ENCODE measurements at regions not wholly inside any gene's neighbourhood (a gene's known extent, or its start where the extent isn't known, plus 50 kb on each side); places are given as distances from the start of the nearest gene placed in this dataset.

DNA sequence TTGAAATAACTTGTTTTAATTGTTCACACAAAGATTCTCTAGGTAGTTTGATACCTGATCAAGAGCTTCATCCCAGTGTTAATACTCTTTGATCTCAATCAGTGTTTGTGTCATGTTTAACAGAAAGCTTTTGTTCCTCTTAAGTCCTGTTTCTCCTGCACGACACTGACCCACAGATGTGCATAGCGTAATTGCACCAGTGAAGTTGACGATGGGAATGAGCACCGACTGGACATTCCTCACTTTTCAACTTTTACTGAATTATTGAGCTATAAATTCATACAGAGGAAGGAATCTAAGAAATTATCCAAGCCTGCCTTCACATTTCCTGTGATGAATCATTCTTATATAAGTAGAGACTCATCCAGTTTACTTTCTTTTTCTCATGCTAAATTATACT, 878.7 kb upstream of the TENM3 start:
- intact Hi-C loops (cut with DNase I; ENCODE audit: low total_unique reads) = no loop called here
- DNase-seq (ENCODE audit: low spot score in 2 of 2) = no peak
- TF ChIP-seq CTCF (IDR thresholded peaks at IDR 0.05) = no peak
- TF ChIP-seq POLR2A (IDR thresholded peaks at IDR 0.05) = no peak
- H3K4me3 ChIP-seq (ENCODE audit: low read depth, poor library complexity, severe bottlenecking) = no peak overlapping the region
- 71 to 76% methylated on average over 4 of the region's 4 CpGs for WGBS, 2 donors

- 95 to 96% methylated on average over 18 of the region's 18 CpGs for WGBS, 2 donors
- DNase-seq (ENCODE audit: low spot score in 2 of 2) = no peak
- H3K4me3 ChIP-seq (ENCODE audit: low read depth, poor library complexity, severe bottlenecking) = no peak overlapping the region
- intact Hi-C loops (cut with DNase I; ENCODE audit: low total_unique reads) = no loop called here
- TF ChIP-seq POLR2A (IDR thresholded peaks at IDR 0.05) (no peak), CTCF (IDR thresholded peaks at IDR 0.05) (no peak)
Measured at GRCh38 chr4:181365671-181366070, 877.5 kb upstream of the TENM3 start.

- WGBS, 2 donors = 71 to 77% methylated on average over 3 of the region's 3 CpGs
- intact Hi-C loops (cut with DNase I; ENCODE audit: low total_unique reads) = no loop called here
Measured at GRCh38 chr4:181372014-181372413, 871.2 kb upstream of the TENM3 start.

GRCh38 chr4:181376058-181376457, 867.1 kb upstream of the TENM3 start:
- no peak for DNase-seq (ENCODE audit: low spot score in 2 of 2)
- intact Hi-C loops (cut with DNase I; ENCODE audit: low total_unique reads) = no loop called here
- WGBS, 2 donors = 76 to 84% methylated on average over 8 of the region's 8 CpGs
- H3K4me3 ChIP-seq (ENCODE audit: low read depth, poor library complexity, severe bottlenecking) = no peak overlapping the region
- TF ChIP-seq CTCF (IDR thresholded peaks at IDR 0.05) = no peak
- TF ChIP-seq POLR2A (IDR thresholded peaks at IDR 0.05) = no peak

More at GRCh38 chr4:181372014-181372413, 871.2 kb upstream of the TENM3 start:
- no peak overlapping the region for H3K4me3 ChIP-seq (ENCODE audit: low read depth, poor library complexity, severe bottlenecking)
- TF ChIP-seq POLR2A (IDR thresholded peaks at IDR 0.05) = no peak
- TF ChIP-seq CTCF (IDR thresholded peaks at IDR 0.05) = no peak
- no peak for DNase-seq (ENCODE audit: low spot score in 2 of 2)

DNA sequence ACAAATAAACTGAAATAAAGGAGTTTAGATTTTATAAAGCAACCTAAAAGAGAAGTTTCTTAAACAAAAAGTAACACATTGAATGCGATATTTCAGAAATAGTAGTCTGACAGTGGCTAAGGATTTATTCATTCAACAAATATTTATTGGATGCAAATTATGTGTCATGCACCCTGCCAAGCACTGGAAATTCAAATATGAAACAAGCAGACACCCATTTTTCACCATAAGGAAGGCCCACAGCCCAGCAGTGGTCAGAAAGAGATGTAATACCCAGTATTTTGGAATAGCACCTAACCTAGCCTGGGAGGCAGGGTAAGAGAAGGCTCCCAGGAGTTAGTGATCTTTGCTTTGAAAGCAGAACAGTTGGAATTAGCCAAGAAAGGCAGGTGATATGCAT, 855.1 kb upstream of the TENM3 start:
- DNase-seq (ENCODE audit: low spot score in 2 of 2) = no peak
- WGBS, 2 donors = 69 to 83% methylated on average over 1 of the region's 1 CpG
- intact Hi-C loops (cut with DNase I; ENCODE audit: low total_unique reads) = no loop called here
- no peak overlapping the region for H3K4me3 ChIP-seq (ENCODE audit: low read depth, poor library complexity, severe bottlenecking)
- TF ChIP-seq CTCF (IDR thresholded peaks at IDR 0.05) (no peak), POLR2A (IDR thresholded peaks at IDR 0.05) (no peak)

- 56 to 57% methylated on average over 1 of the region's 1 CpG for WGBS, 2 donors
- intact Hi-C loops (cut with DNase I; ENCODE audit: low total_unique reads) = no loop called here
- no peak overlapping the region for H3K4me3 ChIP-seq (ENCODE audit: low read depth, poor library complexity, severe bottlenecking)
- TF ChIP-seq CTCF (IDR thresholded peaks at IDR 0.05) = no peak
- TF ChIP-seq POLR2A (IDR thresholded peaks at IDR 0.05) = no peak
- no peak for DNase-seq (ENCODE audit: low spot score in 2 of 2)
Measured at GRCh38 chr4:181416966-181417365, 826.2 kb upstream of the TENM3 start.
